GM19025 (cell line): ENCODE measurements at regions not wholly inside any gene's neighbourhood (a gene's known extent, or its start where the extent isn't known, plus 50 kb on each side); places are given as distances from the start of the nearest gene placed in this dataset.
"Not testable (repeated sequence)": the region's sequence is repeated elsewhere in the genome, so short reads cannot be mapped to it uniquely, and the experiment has no call there.

Experiments
- ATAC-seq: cut with Tn5 transposase; IDR thresholded peaks from one replicate; pipeline ENCODE4 v1.9.1; 2021; ENCODE audit warnings: mild to moderate bottlenecking, low read depth, moderate library complexity; ENCODE audit not compliant: unreplicated experiment

- ATAC-seq: no peak
These were observed 186.1 kb downstream of the UNC5CL start for GRCh38 chr6:40852779-40853373.

- no peak for ATAC-seq
These were observed 189.5 kb downstream of the UNC5CL start for GRCh38 chr6:40849546-40849945.

- ATAC-seq: no peak
These were observed 190.0 kb downstream of the UNC5CL start for GRCh38 chr6:40848868-40849514.

DNA sequence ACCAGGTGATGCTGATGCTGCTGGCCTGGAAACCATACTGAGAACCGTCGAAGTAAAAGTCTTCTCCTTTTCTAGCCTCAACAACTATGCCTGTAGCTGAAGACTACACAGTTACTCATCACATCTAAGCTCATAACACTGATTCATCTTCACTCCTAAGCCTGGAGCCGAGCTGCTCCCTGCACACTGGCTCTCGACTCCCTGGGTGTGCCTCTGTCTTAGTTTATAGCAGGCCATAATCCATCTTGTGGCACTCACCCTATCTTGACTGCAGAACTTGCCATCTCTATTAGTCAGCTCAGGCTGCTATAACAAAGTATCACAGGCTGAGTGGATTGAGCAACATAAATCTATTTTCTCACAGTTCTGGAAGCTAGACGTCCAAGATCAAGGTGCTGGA is 191.0 kb downstream of the UNC5CL start:
- no peak for ATAC-seq

DNA sequence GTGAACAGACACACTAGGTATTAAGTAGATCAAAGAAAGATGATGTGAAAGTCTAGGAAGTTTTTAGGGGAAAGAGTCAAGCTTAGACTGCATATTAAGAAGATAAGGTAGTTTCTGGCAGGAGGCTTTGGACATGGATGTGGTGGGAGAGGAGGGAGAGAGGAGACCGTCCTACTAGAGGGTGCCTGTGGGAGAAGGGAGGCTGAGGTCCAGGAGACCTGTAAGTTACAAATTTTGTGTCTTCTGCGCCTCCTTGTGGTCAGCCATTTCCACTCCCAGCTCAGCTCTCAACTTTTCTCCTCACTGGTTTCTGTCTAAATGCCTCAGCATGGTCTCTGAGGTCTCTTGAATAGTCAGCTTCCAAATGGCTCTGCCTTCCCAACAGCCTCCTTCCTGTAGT is 193.5 kb downstream of the UNC5CL start:
- no peak for ATAC-seq

DNA sequence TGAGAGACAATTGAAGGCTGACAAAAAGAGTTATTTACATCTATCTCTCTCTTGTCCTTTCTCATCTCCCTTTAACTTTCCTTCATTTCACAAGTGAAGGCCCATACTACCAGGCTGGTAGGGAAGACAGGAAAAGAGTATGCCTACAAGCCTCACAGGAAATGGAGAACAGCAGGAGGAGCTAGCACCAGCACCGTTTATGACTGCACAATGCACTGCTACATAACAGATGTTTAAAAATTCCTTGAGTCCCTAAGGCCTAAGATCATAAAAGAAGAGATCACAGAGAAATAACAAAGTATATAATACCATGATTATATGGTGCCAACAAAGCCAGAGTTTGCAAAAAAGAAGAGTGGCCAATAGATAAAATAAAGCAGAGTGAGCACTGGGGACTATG is 194.8 kb downstream of the UNC5CL start:
- ATAC-seq: no peak

DNA sequence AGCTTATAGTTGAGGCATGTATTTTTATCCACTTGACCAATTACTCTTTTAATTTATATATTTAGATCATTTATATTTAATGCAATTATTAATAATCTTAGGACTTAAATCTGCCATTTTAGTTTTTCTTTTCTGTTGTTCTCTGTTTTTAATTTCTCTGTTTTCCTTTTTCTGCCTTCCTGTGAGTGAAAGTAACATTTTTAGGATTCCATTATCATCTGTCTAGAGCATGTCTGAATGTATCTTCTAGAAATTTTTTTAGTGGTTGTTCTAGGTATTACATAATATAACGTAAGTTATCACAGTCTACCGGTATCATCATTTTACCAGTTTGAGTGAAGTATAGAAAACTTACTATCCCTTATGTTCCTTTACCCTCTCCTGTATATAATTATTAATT is 197.3 kb downstream of the UNC5CL start:
- ATAC-seq: no peak

- no peak for ATAC-seq
These were observed 206.3 kb downstream of the UNC5CL start for GRCh38 chr6:40832691-40833090.

- no peak for ATAC-seq
These were observed 207.6 kb downstream of the UNC5CL start for GRCh38 chr6:40831381-40831780.

GRCh38 chr6:40825102-40825501 is 213.9 kb downstream of the UNC5CL start:
- ATAC-seq: no peak

GRCh38 chr6:40823917-40824891 is 214.8 kb downstream of the UNC5CL start:
- not testable (repeated sequence) for ATAC-seq

- ATAC-seq: no peak
These were observed 216.4 kb downstream of the UNC5CL start for GRCh38 chr6:40822619-40823018.

- ATAC-seq: no peak
These were observed 219.7 kb downstream of the UNC5CL start for GRCh38 chr6:40819182-40819834.

DNA sequence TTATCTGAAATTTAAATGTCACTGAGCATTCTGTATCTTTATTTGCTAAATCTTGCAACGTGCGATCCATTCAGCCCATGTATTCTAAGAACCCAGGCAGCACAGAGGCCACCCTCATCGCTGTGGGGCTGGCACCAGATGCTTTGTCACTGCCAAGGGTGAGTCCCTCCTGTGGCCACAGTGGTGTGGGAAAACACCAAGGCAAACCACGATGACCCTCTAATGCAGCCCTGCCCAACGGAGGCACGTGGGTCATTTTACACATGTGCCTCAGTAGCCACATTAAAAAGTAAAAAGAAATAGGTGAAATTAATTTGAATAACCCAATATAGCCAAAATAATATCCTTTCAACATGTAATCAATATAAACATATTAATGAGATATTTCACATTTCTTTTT is 221.7 kb downstream of the UNC5CL start:
- ATAC-seq: no peak

DNA sequence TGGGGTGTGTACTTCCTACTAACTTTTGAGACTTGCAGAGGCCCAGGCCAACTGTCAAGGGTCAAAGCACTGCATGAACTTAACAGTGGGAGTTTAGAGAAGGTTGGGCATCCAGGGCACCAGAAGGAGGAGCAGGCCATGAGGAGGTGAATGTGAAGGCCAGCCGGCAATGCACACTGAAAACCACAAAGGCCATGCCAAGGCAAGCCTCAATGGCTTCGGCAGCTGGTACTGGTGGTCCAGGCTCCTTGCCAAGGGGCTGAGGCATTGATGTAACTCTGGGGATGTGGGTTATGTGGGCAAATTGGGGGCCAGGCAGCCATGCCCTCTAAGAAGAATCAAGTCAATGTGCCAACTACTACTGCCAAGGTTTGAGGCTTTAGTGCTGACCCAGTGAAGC is 222.4 kb downstream of the UNC5CL start:
- ATAC-seq: no peak

DNA sequence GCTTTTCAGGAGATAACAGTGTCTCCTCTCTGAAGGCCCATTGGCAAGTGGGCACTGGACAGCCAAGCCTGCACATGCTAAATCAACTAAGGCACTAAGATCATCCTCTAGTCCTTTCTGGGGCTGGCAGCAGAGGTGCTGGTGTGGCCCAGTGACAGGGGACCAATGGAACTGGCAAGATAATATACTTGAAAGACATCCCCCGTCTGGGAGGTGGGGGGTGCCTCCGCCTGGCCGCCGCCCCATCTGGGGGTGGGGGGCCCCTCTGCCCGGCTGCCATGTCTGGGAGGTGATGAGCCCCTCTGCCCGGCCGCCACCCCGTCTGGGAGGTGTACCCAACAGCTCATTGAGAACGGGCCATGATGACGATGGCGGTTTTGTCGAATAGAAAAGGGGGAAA is 223.3 kb downstream of the UNC5CL start:
- no peak for ATAC-seq

GRCh38 chr6:40810171-40810570 is 223.0 kb upstream of the LRFN2 start:
- ATAC-seq: no peak

DNA sequence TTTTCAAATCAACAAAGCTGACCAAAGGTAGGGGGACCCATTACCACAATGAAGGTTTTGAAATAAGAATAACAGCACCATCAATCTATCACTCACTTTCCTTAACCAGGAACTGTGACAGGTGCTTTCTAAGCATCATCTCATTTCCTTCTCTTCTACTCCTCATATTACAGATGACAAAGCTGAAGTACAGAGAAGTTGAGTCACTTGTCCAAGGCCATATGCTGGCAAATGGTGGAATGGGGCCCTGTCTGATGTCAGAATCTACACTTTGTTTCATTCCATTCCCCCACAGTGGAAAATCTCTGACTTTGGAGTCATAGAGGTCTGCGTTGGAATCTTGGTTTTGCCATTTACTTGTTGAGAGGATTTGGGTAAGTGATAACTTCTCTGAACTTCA is 222.5 kb upstream of the LRFN2 start:
- ATAC-seq: no peak

GRCh38 chr6:40807484-40807883 is 220.3 kb upstream of the LRFN2 start:
- ATAC-seq: no peak

DNA sequence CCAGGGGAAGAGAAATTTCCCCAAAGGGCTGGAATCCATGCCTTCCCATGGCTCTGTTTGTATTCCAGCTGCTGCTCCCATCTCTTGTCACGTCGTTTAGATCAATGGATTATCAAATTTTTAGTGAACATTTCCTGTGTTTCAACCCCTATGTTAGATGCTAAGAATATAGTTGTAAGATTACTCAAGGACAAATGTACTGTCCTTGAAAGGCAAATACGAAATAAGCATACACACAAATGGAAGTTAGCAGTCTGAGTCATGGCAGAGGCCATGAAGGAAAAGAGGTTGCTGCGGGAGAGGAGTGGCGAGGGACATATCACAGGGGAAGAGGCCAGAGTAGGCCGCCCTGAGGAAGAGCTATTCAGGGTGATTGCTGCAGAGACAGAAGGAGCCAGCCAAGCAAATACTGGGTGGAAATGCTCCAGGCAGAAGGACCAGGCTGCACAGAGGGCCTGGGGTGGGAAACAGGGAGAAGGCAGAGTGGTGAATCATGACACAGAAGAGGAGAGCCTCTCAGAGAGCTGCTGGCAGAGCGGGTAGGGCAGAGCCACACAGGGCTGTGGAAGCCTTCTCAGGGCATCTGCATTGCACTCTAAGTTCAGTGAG is 219.2 kb upstream of the LRFN2 start:
- ATAC-seq: no peak

GRCh38 chr6:40805336-40805735 is 218.2 kb upstream of the LRFN2 start:
- ATAC-seq: no peak
